ENCODE measurements at regions not wholly inside any gene's neighbourhood (a gene's known extent, or its start where the extent isn't known, plus 50 kb on each side); places are given as distances from the start of the nearest gene placed in this dataset.
A peak's percentile ranks its signal among the peaks of the same experiment; 100 is the strongest.

DNA sequence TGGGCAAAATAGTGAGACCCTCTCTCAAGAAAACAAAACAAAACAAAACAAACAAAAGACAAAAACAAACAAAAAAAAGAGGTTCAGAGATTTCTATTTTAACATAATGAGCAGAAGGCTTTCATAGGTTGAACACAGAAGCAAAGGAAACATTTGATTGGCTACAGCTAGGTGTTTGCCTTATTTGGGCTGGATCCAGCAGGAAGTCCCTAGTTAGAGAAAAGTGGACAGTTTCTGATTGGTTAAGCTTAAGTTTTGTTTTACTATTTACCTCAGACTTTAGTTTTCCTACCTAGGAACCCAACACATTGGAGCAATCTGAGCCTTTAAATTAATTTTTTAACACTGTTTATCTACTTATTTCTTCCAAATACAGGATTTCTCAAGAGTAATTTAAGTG lies 566.5 kb upstream of the PCDH15 start (continued):
- TF ChIP-seq, protein P1, sequence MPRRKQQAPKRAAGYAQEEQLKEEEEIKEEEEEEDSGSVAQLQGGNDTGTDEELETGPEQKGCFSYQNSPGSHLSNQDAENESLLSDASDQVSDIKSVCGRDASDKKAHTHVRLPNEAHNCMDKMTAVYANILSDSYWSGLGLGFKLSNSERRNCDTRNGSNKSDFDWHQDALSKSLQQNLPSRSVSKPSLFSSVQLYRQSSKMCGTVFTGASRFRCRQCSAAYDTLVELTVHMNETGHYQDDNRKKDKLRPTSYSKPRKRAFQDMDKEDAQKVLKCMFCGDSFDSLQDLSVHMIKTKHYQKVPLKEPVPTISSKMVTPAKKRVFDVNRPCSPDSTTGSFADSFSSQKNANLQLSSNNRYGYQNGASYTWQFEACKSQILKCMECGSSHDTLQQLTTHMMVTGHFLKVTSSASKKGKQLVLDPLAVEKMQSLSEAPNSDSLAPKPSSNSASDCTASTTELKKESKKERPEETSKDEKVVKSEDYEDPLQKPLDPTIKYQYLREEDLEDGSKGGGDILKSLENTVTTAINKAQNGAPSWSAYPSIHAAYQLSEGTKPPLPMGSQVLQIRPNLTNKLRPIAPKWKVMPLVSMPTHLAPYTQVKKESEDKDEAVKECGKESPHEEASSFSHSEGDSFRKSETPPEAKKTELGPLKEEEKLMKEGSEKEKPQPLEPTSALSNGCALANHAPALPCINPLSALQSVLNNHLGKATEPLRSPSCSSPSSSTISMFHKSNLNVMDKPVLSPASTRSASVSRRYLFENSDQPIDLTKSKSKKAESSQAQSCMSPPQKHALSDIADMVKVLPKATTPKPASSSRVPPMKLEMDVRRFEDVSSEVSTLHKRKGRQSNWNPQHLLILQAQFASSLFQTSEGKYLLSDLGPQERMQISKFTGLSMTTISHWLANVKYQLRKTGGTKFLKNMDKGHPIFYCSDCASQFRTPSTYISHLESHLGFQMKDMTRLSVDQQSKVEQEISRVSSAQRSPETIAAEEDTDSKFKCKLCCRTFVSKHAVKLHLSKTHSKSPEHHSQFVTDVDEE (CRISPR knock-in tag; IDR thresholded peaks at IDR 0.05): no peak

DNA sequence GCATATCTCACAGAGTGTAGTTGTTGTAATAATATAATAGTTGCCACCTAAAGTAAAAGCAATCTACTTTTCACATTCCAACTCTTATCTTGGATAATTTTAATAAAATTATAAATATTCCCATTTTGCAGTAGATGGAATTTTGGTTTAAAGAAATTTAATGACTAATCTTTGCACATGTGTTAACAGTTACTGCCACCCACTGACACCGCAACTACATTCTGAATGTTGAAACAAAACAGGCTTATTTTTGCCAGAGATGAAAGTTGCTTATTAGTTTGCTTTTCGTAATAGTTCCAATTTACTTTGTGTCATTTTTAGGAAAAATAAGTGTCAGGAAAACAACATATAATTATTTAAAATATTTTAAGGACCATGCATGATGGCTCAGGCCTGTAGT lies 557.5 kb upstream of the PCDH15 start:
- ATAC-seq: peak; percentile 64; the same call in 2 of the 3 replicates
- TF ChIP-seq RARB (CRISPR knock-in tag; IDR thresholded peaks at IDR 0.05): no peak

DNA sequence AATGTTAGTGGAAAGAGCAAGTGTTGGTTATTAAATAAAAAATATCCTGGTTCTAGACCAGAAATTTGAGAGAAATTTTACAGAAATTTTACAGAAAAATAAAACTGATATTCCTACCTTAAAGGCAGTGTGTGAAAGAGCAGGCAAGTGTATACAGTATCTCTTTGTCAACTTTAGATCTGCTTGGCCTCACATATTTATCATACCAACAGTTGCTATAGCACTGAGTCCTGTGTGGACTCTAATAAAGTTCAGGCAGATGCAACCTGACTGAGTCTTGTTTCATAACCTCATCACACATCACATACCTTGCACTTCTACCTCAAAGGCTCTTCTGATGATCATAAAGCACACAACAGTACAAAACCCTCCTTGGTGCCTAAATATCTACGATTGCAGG lies 552.4 kb upstream of the PCDH15 start:
- no peak for TF ChIP-seq SNAI2 (CRISPR knock-in tag; IDR thresholded peaks at IDR 0.05)
- ATAC-seq: peak; percentile 53; the same call in 2 of the 3 replicates

DNA sequence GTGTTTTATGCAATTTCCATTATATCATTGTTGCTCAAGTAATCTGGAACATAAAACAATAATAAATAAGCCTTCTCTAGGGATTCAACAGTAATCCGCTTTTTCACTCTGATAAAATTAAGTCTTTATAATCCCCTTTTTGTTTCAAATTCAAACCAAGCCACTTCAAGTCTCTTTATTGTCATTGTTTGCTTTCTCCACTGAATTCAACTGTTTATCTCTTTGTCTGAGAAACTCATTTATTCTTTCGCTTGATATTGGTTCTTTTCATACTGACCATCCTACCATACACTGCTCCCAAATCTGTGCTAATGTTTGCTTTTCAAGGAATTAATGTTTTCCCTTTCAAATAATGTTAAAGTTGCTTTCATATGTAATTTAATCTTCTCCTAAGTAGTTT lies 550.4 kb upstream of the PCDH15 start:
- no peak for TF ChIP-seq ZNF70 (CRISPR knock-in tag; IDR thresholded peaks at IDR 0.05)
- TF ChIP-seq, protein P2, sequence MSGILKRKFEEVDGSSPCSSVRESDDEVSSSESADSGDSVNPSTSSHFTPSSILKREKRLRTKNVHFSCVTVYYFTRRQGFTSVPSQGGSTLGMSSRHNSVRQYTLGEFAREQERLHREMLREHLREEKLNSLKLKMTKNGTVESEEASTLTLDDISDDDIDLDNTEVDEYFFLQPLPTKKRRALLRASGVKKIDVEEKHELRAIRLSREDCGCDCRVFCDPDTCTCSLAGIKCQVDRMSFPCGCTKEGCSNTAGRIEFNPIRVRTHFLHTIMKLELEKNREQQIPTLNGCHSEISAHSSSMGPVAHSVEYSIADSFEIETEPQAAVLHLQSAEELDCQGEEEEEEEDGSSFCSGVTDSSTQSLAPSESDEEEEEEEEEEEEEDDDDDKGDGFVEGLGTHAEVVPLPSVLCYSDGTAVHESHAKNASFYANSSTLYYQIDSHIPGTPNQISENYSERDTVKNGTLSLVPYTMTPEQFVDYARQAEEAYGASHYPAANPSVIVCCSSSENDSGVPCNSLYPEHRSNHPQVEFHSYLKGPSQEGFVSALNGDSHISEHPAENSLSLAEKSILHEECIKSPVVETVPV (CRISPR knock-in tag; IDR thresholded peaks at IDR 0.05): no peak
- TF ChIP-seq, protein P3, sequence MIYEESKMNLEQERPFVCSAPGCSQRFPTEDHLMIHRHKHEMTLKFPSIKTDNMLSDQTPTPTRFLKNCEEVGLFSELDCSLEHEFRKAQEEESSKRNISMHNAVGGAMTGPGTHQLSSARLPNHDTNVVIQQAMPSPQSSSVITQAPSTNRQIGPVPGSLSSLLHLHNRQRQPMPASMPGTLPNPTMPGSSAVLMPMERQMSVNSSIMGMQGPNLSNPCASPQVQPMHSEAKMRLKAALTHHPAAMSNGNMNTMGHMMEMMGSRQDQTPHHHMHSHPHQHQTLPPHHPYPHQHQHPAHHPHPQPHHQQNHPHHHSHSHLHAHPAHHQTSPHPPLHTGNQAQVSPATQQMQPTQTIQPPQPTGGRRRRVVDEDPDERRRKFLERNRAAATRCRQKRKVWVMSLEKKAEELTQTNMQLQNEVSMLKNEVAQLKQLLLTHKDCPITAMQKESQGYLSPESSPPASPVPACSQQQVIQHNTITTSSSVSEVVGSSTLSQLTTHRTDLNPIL (CRISPR knock-in tag; IDR thresholded peaks at IDR 0.05; ENCODE audit: low read depth): no peak
- TF ChIP-seq ISL1 (CRISPR knock-in tag; IDR thresholded peaks at IDR 0.05): no peak
- no peak for TF ChIP-seq ESRRG (CRISPR knock-in tag; IDR thresholded peaks at IDR 0.05)
- no peak for ATAC-seq

DNA sequence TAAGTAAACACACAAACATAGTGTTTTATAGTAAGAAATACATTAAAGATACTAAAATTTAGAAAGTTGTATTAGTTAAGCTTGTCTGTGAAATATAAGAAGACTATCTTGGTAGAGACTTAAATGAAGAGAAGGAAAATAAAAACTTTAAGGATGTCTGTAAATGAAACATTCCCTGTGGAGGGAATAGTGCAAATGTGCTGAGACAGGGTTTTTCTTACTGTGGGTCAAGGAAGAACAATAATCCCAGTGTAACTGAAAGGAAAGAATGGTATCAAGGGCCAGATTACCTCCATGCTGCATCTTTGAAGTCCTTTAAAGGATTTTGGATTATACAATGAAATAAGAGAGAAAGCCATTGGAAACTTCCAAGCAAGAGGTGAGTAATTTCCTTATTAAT lies 547.5 kb upstream of the PCDH15 start:
- no peak for TF ChIP-seq ZFP30 (CRISPR knock-in tag; IDR thresholded peaks at IDR 0.05)
- TF ChIP-seq ESRRG (CRISPR knock-in tag; IDR thresholded peaks at IDR 0.05): no peak
- no peak for TF ChIP-seq TCF4 (CRISPR knock-in tag; IDR thresholded peaks at IDR 0.05; ENCODE audit: borderline replicate concordance)
- TF ChIP-seq ISL1 (CRISPR knock-in tag; IDR thresholded peaks at IDR 0.05): no peak
- no peak for TF ChIP-seq ZNF8 (CRISPR knock-in tag; IDR thresholded peaks at IDR 0.05)
- TF ChIP-seq CSDC2 (CRISPR knock-in tag; IDR thresholded peaks at IDR 0.05): no peak
- TF ChIP-seq, protein P3 (CRISPR knock-in tag; IDR thresholded peaks at IDR 0.05; ENCODE audit: low read depth): no peak
- TF ChIP-seq, protein P4, sequence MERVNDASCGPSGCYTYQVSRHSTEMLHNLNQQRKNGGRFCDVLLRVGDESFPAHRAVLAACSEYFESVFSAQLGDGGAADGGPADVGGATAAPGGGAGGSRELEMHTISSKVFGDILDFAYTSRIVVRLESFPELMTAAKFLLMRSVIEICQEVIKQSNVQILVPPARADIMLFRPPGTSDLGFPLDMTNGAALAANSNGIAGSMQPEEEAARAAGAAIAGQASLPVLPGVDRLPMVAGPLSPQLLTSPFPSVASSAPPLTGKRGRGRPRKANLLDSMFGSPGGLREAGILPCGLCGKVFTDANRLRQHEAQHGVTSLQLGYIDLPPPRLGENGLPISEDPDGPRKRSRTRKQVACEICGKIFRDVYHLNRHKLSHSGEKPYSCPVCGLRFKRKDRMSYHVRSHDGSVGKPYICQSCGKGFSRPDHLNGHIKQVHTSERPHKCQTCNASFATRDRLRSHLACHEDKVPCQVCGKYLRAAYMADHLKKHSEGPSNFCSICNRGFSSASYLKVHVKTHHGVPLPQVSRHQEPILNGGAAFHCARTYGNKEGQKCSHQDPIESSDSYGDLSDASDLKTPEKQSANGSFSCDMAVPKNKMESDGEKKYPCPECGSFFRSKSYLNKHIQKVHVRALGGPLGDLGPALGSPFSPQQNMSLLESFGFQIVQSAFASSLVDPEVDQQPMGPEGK (CRISPR knock-in tag; IDR thresholded peaks at IDR 0.05; ENCODE audit: borderline replicate concordance): no peak
- no peak for TF ChIP-seq RARB (CRISPR knock-in tag; IDR thresholded peaks at IDR 0.05)
- no peak for TF ChIP-seq GLIS3 (CRISPR knock-in tag; IDR thresholded peaks at IDR 0.05)
- TF ChIP-seq BACH2 (CRISPR knock-in tag; IDR thresholded peaks at IDR 0.05; ENCODE audit: borderline replicate concordance): no peak
- no peak for ATAC-seq

DNA sequence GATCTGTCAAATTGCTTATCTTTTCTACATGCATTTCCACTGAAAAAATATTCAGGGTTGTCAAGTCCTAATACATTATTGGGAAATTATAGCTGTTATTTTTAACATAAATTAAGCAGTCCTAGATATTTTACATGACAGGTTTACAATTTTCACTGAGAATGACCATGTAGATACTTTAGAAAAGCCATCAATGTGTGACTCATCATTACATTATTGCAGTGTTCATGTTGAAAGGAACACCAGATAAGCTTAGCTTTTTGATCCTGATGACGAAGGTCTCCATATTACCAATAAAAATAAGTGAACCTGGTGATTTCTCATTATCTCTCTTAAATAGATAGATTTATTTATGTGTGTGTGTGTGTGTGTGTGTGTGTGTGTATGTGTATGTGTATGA lies 529.5 kb upstream of the PCDH15 start:
- TF ChIP-seq ISL1 (CRISPR knock-in tag; IDR thresholded peaks at IDR 0.05) (peak; percentile 91), SNAI2 (CRISPR knock-in tag; IDR thresholded peaks at IDR 0.05) (no peak)
- TF ChIP-seq, protein P4 (CRISPR knock-in tag; IDR thresholded peaks at IDR 0.05; ENCODE audit: borderline replicate concordance): peak; percentile 35; the same call in 1 of the 2 replicates
- TF ChIP-seq, protein P3 (CRISPR knock-in tag; IDR thresholded peaks at IDR 0.05; ENCODE audit: low read depth): 0 out of 2 replicates have a peak, but pooled peaks have one; percentile 12
- no peak for ATAC-seq
